Cardiac fibroblast (primary cell): ENCODE measurements at regions not wholly inside any gene's neighbourhood (a gene's known extent, or its start where the extent isn't known, plus 50 kb on each side); places are given as distances from the start of the nearest gene placed in this dataset.

Experiments used
- DNase-seq, 2 donors: peaks; one replicate each; pipeline versions ENCODE4 v3.0.0 to v3.0.0-alpha.2; 2010; ENCODE audit warnings: low read depth in 2 of 2
- H3K4me3 ChIP-seq, 2 donors: replicated peaks in 1 of 2; 1 replicate in 1 of 2; 2 replicates in 1 of 2; pipeline ENCODE4 v1.5.1; 2011; ENCODE audit warnings: low read depth in 2 of 2, low read length in 2 of 2, mild to moderate bottlenecking in 2 of 2, moderate library complexity in 1 of 2
- CTCF ChIP-seq: IDR thresholded peaks from one replicate; pipeline ENCODE4 v1.5.1; 2011; ENCODE audit warnings: low read depth, mild to moderate bottlenecking, low read length, inconsistent platforms

GRCh38 chr10:108303149-108303548 is 1138.6 kb upstream of the SORCS1 start:
- no peak for TF ChIP-seq CTCF
- H3K4me3 ChIP-seq = no peak overlapping the region
- no peak for DNase-seq

- no peak overlapping the region for H3K4me3 ChIP-seq
- TF ChIP-seq CTCF = no peak
- DNase-seq = no peak
These were observed 1136.5 kb upstream of the SORCS1 start for GRCh38 chr10:108301002-108301401.

- DNase-seq = no peak
- TF ChIP-seq CTCF = no peak
- H3K4me3 ChIP-seq = no peak overlapping the region
These were observed 1126.3 kb upstream of the SORCS1 start for GRCh38 chr10:108290823-108291222.

- no peak for DNase-seq
- H3K4me3 ChIP-seq = no peak overlapping the region
- no peak for TF ChIP-seq CTCF
These were observed 1111.6 kb upstream of the SORCS1 start for GRCh38 chr10:108275895-108276685.

GRCh38 chr10:108260383-108260906 is 1095.9 kb upstream of the SORCS1 start:
- H3K4me3 ChIP-seq = no peak overlapping the region
- no peak for DNase-seq
- TF ChIP-seq CTCF = no peak

GRCh38 chr10:108254089-108254488 is 1089.6 kb upstream of the SORCS1 start:
- no peak for DNase-seq
- no peak overlapping the region for H3K4me3 ChIP-seq
- TF ChIP-seq CTCF = no peak
